HFFc6 (cell line): ENCODE measurements at regions not wholly inside any gene's neighbourhood (a gene's known extent, or its start where the extent isn't known, plus 50 kb on each side); places are given as distances from the start of the nearest gene placed in this dataset.

Source experiments
- DNase-seq: peaks from one replicate; pipeline ENCODE4 v3.0.0-alpha.2; 2018
- H3K27ac Mint-ChIP-seq: 2 replicates; pipeline ENCODE4 v1.8.0; 2020; ENCODE audit warnings: mild to moderate bottlenecking, mixed read lengths
- H3K27me3 Mint-ChIP-seq: 2 replicates; pipeline ENCODE4 v1.8.0; 2021; ENCODE audit warnings: mild to moderate bottlenecking, moderate library complexity, mixed read lengths; ENCODE audit not compliant: insufficient read depth
- H3K36me3 Mint-ChIP-seq: 2 replicates; pipeline ENCODE4 v1.8.0; 2021; ENCODE audit warnings: low read depth, mixed read lengths
- H3K4me1 Mint-ChIP-seq: 2 replicates; pipeline ENCODE4 v1.8.0; 2020; ENCODE audit warnings: low read depth, mixed read lengths
- H3K4me3 Mint-ChIP-seq: 2 replicates; pipeline ENCODE4 v1.8.0; 2020; ENCODE audit warnings: mild to moderate bottlenecking, moderate library complexity, mixed read lengths
- H3K9me3 Mint-ChIP-seq: 2 replicates; pipeline ENCODE4 v1.8.0; 2020; ENCODE audit warnings: mild to moderate bottlenecking, mixed read lengths
- TF ChIP-seq, protein P1 (sequence below): fragments of 200-600 bp; sonication (generic); IDR thresholded peaks from 2 replicates; pipeline ENCODE4 v1.5.0; 2021; ENCODE audit warnings: antibody characterized with exemption, mild to moderate bottlenecking

DNA sequence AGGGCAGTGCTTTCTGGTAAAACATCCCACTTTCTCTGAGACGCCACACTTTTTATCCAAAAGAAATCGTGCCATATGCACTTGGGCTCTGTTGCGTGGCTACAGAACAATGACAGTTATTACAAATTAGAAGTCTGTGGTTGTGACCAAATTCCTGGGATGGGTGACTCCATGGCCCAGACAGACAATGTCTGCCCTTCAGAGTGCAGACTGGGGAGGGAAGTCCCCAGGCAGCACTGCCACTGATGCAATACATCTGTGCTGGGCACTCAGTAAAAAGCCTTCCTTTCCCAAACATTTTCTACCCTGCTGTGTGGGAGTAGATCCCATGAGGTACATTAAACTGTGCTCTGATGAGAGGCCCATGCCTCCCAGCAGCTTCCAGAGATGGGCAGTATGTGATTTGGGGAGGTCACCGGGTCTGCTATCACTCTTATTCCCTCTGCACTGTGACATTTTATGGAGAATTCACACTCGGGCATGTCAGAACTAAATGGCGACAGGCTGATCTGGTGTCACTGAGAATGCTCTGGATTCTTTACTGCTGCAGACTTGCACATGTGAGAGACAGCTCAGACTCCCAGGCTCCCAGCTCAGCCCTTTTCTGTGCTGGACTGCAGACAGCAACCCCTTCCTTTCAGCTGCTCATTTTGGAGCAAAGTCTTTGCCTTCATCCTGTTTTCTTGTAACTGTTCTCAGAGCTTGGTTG is 243.5 kb upstream of the ZNF32 start:
- H3K4me1 Mint-ChIP-seq = peaks cover 68% of the 10 kb centered on the region
- no peaks in the 10 kb centered on the region for H3K9me3 Mint-ChIP-seq
- H3K36me3 Mint-ChIP-seq = no peaks in the 10 kb centered on the region
- TF ChIP-seq, protein P1, sequence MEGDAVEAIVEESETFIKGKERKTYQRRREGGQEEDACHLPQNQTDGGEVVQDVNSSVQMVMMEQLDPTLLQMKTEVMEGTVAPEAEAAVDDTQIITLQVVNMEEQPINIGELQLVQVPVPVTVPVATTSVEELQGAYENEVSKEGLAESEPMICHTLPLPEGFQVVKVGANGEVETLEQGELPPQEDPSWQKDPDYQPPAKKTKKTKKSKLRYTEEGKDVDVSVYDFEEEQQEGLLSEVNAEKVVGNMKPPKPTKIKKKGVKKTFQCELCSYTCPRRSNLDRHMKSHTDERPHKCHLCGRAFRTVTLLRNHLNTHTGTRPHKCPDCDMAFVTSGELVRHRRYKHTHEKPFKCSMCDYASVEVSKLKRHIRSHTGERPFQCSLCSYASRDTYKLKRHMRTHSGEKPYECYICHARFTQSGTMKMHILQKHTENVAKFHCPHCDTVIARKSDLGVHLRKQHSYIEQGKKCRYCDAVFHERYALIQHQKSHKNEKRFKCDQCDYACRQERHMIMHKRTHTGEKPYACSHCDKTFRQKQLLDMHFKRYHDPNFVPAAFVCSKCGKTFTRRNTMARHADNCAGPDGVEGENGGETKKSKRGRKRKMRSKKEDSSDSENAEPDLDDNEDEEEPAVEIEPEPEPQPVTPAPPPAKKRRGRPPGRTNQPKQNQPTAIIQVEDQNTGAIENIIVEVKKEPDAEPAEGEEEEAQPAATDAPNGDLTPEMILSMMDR = no peak
- H3K27me3 Mint-ChIP-seq = peaks cover 2% of the 10 kb centered on the region; the same call in 1 of the 2 replicates
- peak; percentile 41 for DNase-seq
- no peak overlapping the region for H3K4me3 Mint-ChIP-seq
- peak overlapping the region; percentile 63 for H3K27ac Mint-ChIP-seq

DNA sequence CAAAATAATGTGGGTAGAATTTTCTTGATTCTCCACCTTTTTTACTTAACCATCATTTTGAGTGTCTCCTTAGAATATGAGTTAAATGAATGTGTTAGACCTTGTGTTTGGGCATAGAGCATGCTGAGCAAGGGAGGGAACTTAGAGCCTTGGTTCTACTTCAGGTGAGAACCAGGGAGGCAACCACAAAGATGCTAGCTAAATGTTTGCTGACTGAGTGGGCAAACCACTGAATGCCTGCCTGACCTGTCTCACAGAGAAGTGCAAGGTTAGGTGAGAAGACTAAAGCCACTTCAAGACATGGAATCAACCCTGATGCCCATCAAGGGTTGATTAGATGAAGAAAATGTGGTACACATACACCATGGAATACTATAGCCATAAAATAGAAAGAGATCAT is 242.6 kb upstream of the ZNF32 start:
- TF ChIP-seq, protein P1 = no peak
- no peak overlapping the region for H3K4me3 Mint-ChIP-seq
- H3K27ac Mint-ChIP-seq = peak overlapping the region; percentile 84
- no peaks in the 10 kb centered on the region for H3K9me3 Mint-ChIP-seq
- H3K4me1 Mint-ChIP-seq = peaks cover 78% of the 10 kb centered on the region
- no peak for DNase-seq
- H3K36me3 Mint-ChIP-seq = 0 out of 2 replicates have a peak, but pooled peaks cover 5% of the 10 kb centered on the region
- H3K27me3 Mint-ChIP-seq = no peaks in the 10 kb centered on the region

DNA sequence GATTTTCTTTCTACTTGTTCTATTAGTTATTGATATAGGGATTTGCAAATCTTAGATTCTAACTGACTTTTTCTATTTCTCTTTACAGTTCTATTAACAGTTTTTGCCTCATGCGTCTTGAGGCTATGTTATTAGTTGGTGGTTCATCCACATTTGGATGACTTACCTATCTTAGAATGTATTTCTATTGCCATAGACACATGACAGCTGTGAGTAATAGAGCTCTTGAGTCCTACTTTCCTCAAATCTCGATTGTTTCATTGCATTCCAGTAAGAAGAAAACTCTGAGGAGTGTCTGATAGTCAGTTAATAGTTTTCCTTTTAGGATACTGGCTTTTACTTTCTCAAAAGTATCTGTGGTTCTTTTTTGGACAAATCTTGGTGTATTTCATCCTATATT is 241.4 kb upstream of the ZNF32 start:
- H3K27me3 Mint-ChIP-seq = no peaks in the 10 kb centered on the region
- DNase-seq = peak; percentile 82
- no peaks in the 10 kb centered on the region for H3K9me3 Mint-ChIP-seq
- peak overlapping the region; percentile 44; the same call in 1 of the 2 replicates for H3K4me3 Mint-ChIP-seq
- TF ChIP-seq, protein P1 = no peak
- H3K36me3 Mint-ChIP-seq = 0 out of 2 replicates have a peak, but pooled peaks cover 5% of the 10 kb centered on the region
- peaks cover 82% of the 10 kb centered on the region for H3K4me1 Mint-ChIP-seq
- H3K27ac Mint-ChIP-seq = peak overlapping the region; percentile 84

DNA sequence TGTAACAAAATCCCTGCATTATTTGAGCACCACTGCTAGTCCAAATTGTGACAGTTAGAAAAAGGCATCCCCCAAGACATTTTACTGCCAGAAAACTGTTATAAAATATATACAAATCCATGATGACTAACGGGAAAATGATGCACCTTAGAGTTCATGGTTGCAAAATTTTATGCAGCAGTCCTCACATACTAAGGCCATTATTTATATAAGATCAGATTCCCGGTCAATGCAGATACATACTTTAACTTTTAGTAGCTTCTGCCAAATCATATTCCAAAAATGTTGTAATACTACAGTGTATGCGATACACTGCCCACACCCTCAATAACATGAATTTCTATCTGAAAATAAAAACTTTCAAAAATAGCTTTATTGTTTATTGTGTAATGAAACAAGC is 239.9 kb upstream of the ZNF32 start:
- Mint-ChIP-seq H3K9me3 (no peaks in the 10 kb centered on the region), H3K27me3 (no peaks in the 10 kb centered on the region), H3K4me1 (peaks cover 88% of the 10 kb centered on the region), H3K36me3 (0 out of 2 replicates have a peak, but pooled peaks cover 5% of the 10 kb centered on the region), H3K4me3 (peak overlapping the region; percentile 36; the same call in 1 of the 2 replicates), H3K27ac (peak overlapping the region; percentile 86)
- DNase-seq = peak; percentile 80
- TF ChIP-seq, protein P1 = no peak

DNA sequence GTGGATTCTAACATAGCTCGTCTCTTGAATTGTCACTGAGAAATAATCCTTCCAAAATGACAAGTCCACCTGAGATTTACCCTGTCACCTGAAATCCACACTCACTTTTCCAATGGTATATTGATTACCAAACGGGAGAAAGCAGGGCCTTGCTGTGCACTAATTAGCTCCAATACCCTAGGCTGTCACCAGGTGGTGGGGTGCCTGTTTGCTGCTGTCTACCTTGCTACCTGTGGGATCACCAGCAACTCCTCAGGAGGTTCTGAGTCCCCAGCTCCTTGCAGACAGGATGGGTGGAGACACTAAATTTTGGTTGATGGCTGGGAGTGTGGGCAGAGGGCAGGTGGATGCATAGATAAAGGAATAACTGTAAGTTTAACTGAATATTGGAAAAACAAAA is 237.2 kb upstream of the ZNF32 start:
- H3K27ac Mint-ChIP-seq = no peak overlapping the region
- no peak overlapping the region for H3K4me3 Mint-ChIP-seq
- TF ChIP-seq, protein P1 = no peak; the same call in 1 of the 2 replicates
- 0 out of 2 replicates have a peak, but pooled peaks cover 5% of the 10 kb centered on the region for H3K36me3 Mint-ChIP-seq
- H3K9me3 Mint-ChIP-seq = no peaks in the 10 kb centered on the region
- peaks cover 90% of the 10 kb centered on the region for H3K4me1 Mint-ChIP-seq
- no peaks in the 10 kb centered on the region for H3K27me3 Mint-ChIP-seq
- DNase-seq = no peak
